Upper lobe of right lung (tissue), 1 donor: ENCODE measurements at regions not wholly inside any gene's neighbourhood (a gene's known extent, or its start where the extent isn't known, plus 50 kb on each side); places are given as distances from the start of the nearest gene placed in this dataset.

Source experiments
- ATAC-seq: fragments of 200-7000 bp; cut with Tn5 transposase; one replicate; pipeline ENCODE4 v1.9.1; 2020; ENCODE audit warnings: mild to moderate bottlenecking, moderate library complexity
- DNase-seq: peaks from one replicate; pipeline ENCODE4 v3.0.0-alpha.2; 2020
- H3K27ac ChIP-seq: fragments of 200-600 bp; one replicate; pipeline ENCODE4 v1.8.0; 2022
- H3K27me3 ChIP-seq: fragments of 200-600 bp; one replicate; pipeline ENCODE4 v1.8.0; 2022; ENCODE audit warnings: mild to moderate bottlenecking
- H3K36me3 ChIP-seq: fragments of 200-600 bp; one replicate; pipeline ENCODE4 v1.8.0; 2022
- H3K4me1 ChIP-seq: fragments of 200-600 bp; one replicate; pipeline ENCODE4 v1.8.0; 2022
- H3K4me3 ChIP-seq: fragments of 200-600 bp; one replicate; pipeline ENCODE4 v1.8.0; 2022; ENCODE audit warnings: mild to moderate bottlenecking
- H3K9me3 ChIP-seq: fragments of 200-600 bp; one replicate; pipeline ENCODE4 v1.8.0; 2022
- intact Hi-C: fragments of 100-400 bp; cut with DNase I; formaldehyde crosslinking; loops from one replicate; pipeline ENCODE4 v1.11.0; 2022
- TF ChIP-seq, protein P1 (sequence below): fragments of 200-600 bp; IDR thresholded peaks from one replicate; pipeline ENCODE4 v1.8.0; 2022; ENCODE audit warnings: antibody characterized with exemption
- donor health status: DM: no; HTN: yes; CAD: no; lungs with severe emphysema.

DNA sequence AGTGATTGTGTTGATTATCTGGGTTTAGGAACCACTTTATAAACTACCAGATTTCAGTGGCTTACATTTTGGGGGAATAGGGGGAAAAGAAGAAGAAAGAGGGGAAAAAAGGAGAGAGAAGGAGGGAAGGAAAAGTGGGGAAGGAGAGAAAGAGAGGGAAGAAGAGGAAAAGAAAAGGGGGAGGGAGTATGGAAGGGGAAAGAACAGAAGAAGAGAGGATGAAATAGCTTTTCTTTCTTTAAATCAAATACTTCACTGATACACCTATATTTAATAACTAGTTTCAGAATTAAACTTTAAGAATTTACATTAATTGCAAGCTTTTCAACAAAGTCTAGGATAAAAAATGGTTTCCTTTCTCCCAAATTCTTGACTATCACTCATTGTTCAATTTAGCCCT, 289.6 kb downstream of the SDHAF3 start:
- intact Hi-C loops: no loop called here
- Histone ChIP-seq H3K36me3 (no peaks in the 10 kb centered on the region), H3K27me3 (no peaks in the 10 kb centered on the region), H3K9me3 (no peaks in the 10 kb centered on the region), H3K4me3 (no peak overlapping the region), H3K27ac (no peak overlapping the region), H3K4me1 (no peaks in the 10 kb centered on the region)
- TF ChIP-seq, protein P1, sequence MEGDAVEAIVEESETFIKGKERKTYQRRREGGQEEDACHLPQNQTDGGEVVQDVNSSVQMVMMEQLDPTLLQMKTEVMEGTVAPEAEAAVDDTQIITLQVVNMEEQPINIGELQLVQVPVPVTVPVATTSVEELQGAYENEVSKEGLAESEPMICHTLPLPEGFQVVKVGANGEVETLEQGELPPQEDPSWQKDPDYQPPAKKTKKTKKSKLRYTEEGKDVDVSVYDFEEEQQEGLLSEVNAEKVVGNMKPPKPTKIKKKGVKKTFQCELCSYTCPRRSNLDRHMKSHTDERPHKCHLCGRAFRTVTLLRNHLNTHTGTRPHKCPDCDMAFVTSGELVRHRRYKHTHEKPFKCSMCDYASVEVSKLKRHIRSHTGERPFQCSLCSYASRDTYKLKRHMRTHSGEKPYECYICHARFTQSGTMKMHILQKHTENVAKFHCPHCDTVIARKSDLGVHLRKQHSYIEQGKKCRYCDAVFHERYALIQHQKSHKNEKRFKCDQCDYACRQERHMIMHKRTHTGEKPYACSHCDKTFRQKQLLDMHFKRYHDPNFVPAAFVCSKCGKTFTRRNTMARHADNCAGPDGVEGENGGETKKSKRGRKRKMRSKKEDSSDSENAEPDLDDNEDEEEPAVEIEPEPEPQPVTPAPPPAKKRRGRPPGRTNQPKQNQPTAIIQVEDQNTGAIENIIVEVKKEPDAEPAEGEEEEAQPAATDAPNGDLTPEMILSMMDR: no peak
- DNase-seq (no peak), ATAC-seq (no peak)

DNA sequence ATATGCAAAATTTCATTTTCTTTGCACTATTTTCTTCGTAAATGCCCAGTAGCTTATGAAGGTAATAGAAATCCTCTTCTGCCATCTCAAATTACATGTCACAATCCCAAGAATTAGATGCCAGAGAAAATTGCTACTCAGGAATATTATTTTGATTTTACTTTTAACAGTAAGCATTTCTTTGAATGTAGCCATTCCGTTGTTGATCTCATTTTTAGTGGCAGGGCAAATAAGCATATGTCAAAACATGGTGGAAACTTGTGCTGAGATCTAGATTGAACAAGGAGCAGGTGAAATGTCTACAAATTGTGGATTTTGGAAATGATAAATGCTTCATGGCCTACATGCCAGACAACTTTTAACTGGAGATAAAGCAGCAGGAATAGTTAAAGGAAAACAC, 291.8 kb downstream of the SDHAF3 start:
- no peak for DNase-seq
- Histone ChIP-seq H3K27ac (no peak overlapping the region), H3K36me3 (no peaks in the 10 kb centered on the region), H3K27me3 (no peaks in the 10 kb centered on the region), H3K4me1 (no peaks in the 10 kb centered on the region), H3K4me3 (no peak overlapping the region), H3K9me3 (no peaks in the 10 kb centered on the region)
- TF ChIP-seq, protein P1: no peak
- intact Hi-C loops: no loop called here
- ATAC-seq: no peak

DNA sequence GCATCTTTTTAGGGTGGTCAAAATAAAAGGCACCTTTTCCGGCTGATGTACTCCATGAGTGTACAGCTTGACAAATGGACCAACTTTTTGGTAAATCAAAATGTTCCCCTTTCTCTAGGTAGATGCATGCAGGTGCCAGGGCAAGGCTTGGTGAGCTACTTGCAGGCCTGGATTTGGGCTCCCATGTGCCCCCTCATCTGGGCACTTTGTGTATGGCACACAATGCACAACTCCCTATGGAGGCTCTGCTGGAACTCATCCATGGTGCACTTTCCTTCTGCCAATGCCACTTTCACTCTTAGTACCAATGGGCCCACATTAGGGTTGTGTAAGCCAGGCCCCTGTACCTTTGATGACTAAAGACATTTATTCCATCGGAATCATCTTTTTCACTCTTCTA, 300.8 kb downstream of the SDHAF3 start:
- intact Hi-C loops: no loop called here
- no peak for DNase-seq
- TF ChIP-seq, protein P1: no peak

DNA sequence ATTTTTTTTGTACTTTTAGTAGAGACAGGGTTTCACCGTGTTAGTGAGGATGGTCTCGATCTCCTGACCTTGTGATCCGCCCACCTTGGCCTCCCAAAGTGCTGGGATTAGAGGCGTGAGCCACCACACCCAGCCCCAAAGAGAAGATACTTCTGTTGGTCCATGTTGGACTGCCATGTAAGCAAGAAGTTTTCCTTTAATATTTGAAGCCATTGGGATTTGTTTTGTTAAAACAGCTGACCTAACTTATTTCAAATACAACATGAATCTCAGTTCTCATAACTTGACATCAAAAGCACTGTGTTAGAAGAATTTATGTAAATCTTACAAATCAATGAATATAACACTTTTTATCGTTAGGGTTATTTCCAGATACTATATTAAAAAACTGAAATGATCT, 302.4 kb downstream of the SDHAF3 start:
- no peak overlapping the region for H3K27ac ChIP-seq
- H3K27me3 ChIP-seq: no peaks in the 10 kb centered on the region
- no peak overlapping the region for H3K4me3 ChIP-seq
- H3K9me3 ChIP-seq: no peaks in the 10 kb centered on the region
- ATAC-seq: no peak
- no peak for DNase-seq
- intact Hi-C loops: no loop called here
- H3K36me3 ChIP-seq: no peaks in the 10 kb centered on the region
- TF ChIP-seq, protein P1: no peak
- H3K4me1 ChIP-seq: no peaks in the 10 kb centered on the region

More for the DNA sequence above, 300.8 kb downstream of the SDHAF3 start:
- H3K4me1 ChIP-seq: no peaks in the 10 kb centered on the region
- H3K27ac ChIP-seq: no peak overlapping the region
- ATAC-seq: no peak
- H3K9me3 ChIP-seq: no peaks in the 10 kb centered on the region
- no peaks in the 10 kb centered on the region for H3K27me3 ChIP-seq
- no peaks in the 10 kb centered on the region for H3K36me3 ChIP-seq
- no peak overlapping the region for H3K4me3 ChIP-seq

DNA sequence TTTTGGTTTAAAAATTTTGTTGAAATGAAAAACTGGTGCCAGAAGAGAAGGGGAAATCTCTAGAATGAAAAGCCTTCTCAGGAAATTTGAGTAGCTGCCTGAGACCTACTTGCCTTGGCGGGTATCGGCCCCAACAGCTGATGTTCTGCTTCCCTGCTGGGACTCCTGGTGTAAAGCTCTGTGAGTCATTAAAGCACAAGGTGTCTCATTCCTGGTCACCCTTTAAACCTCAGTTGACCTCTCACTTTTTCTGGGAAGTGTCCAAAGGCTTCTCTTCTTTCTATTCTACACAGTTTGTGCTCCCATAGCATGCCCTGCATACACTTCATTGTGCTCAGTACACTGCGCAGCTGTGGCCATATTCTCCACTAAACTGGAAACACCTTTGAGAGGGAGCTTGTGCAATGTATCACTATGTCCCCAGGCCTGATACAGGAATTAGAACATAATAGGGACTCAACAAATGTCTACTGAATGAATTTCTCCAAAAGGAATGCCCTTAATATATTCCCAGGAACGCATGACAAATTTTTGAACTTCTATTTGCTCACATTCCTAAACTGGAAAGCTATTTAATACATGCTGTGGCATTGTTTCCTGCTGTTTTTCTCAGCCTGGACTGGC, 303.9 kb downstream of the SDHAF3 start:
- H3K9me3 ChIP-seq: no peaks in the 10 kb centered on the region
- no peak overlapping the region for H3K4me3 ChIP-seq
- ATAC-seq (no peak), DNase-seq (no peak)
- no peaks in the 10 kb centered on the region for H3K4me1 ChIP-seq
- intact Hi-C loops: no loop called here
- TF ChIP-seq, protein P1: no peak
- no peaks in the 10 kb centered on the region for H3K27me3 ChIP-seq
- H3K27ac ChIP-seq: no peak overlapping the region
- H3K36me3 ChIP-seq: no peaks in the 10 kb centered on the region

DNA sequence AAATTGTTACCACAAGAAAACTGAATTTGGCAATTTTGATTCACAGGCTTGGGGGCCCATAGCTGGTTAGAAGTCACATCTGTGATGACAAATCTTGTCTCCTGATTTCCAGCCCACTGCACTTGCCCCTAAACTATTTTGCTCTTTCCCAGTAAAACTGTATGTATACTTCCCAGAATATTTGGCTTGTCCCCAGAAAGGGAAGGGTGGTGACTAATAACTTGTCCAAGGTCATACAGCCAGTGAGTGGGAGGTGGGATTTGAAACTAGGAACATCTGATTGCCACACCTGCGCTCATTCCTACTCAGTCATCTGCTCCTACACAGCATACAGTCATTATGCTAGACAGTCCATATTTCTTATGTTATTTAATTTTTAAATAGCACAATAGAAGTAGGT, 304.5 kb downstream of the SDHAF3 start:
- TF ChIP-seq, protein P1: no peak
- H3K4me3 ChIP-seq: no peak overlapping the region
- H3K4me1 ChIP-seq: no peaks in the 10 kb centered on the region
- no peak overlapping the region for H3K27ac ChIP-seq
- intact Hi-C loops: no loop called here
- H3K27me3 ChIP-seq: no peaks in the 10 kb centered on the region
- no peaks in the 10 kb centered on the region for H3K9me3 ChIP-seq
- DNase-seq (no peak), ATAC-seq (no peak)
- H3K36me3 ChIP-seq: no peaks in the 10 kb centered on the region
